MM.1S (cell line): ENCODE measurements at regions not wholly inside any gene's neighbourhood (a gene's known extent, or its start where the extent isn't known, plus 50 kb on each side); places are given as distances from the start of the nearest gene placed in this dataset.

Source experiments
- DNase-seq: peaks from one replicate; pipeline ENCODE4 v3.0.0-alpha.2; 2015
- H2AFZ ChIP-seq: fragments of 300-600 bp; sonication (generic); 2 replicates; pipeline ENCODE4 v1.6.0; 2016; ENCODE audit warnings: antibody characterized with exemption, low read length
- H3F3A ChIP-seq: fragments of 300-600 bp; sonication (generic); 2 replicates; pipeline ENCODE4 v1.6.1; 2016; ENCODE audit warnings: mild to moderate bottlenecking, antibody characterized with exemption, low read length, moderate library complexity, mixed read lengths; ENCODE audit not compliant: insufficient read depth
- H3K27ac ChIP-seq: fragments of 300-600 bp; sonication (generic); 2 replicates; pipeline ENCODE4 v1.5.1; 2016; ENCODE audit warnings: mild to moderate bottlenecking, low read length
- H3K27me3 ChIP-seq: fragments of 300-600 bp; sonication (generic); replicated peaks from 2 replicates; pipeline ENCODE4 v1.6.0; 2016; ENCODE audit warnings: low read length; ENCODE audit not compliant: insufficient read depth
- H3K36me3 ChIP-seq: fragments of 300-600 bp; sonication (generic); replicated peaks from 2 replicates; pipeline ENCODE4 v1.6.1; 2016; ENCODE audit warnings: mild to moderate bottlenecking, low read length, mixed read lengths; ENCODE audit not compliant: insufficient read depth
- H3K4me1 ChIP-seq: fragments of 300-600 bp; sonication (generic); 2 replicates; pipeline ENCODE4 v1.6.1; 2016; ENCODE audit warnings: low read length, mixed read lengths
- H3K4me2 ChIP-seq: fragments of 300-600 bp; sonication (generic); 2 replicates; pipeline ENCODE4 v1.6.0; 2016; ENCODE audit warnings: low read depth, low read length
- H3K4me3 ChIP-seq: fragments of 300-600 bp; sonication (generic); 2 replicates; pipeline ENCODE4 v1.5.1; 2016; ENCODE audit warnings: low read length, mixed read lengths
- H3K79me2 ChIP-seq: fragments of 300-600 bp; sonication (generic); 2 replicates; pipeline ENCODE4 v1.6.1; 2016; ENCODE audit warnings: mixed run types, low read length, mixed read lengths
- H3K9ac ChIP-seq: fragments of 300-600 bp; sonication (generic); 2 replicates; pipeline ENCODE4 v1.6.1; 2016; ENCODE audit warnings: low read length, mixed read lengths
- H3K9me2 ChIP-seq: fragments of 300-600 bp; sonication (generic); replicated peaks from 2 replicates; pipeline ENCODE4 v1.6.1; 2016; ENCODE audit warnings: mild to moderate bottlenecking, low read length, mixed read lengths; ENCODE audit not compliant: insufficient read depth
- H3K9me3 ChIP-seq: fragments of 300-600 bp; sonication (generic); replicated peaks from 2 replicates; pipeline ENCODE4 v1.6.1; 2016; ENCODE audit warnings: mild to moderate bottlenecking, low read length, mixed read lengths; ENCODE audit not compliant: insufficient read depth
- H4K20me1 ChIP-seq: fragments of 300-600 bp; sonication (generic); 2 replicates; pipeline ENCODE4 v1.6.1; 2016; ENCODE audit warnings: mild to moderate bottlenecking, low read length, moderate library complexity, mixed read lengths; ENCODE audit not compliant: insufficient read depth
- EZH2 ChIP-seq: fragments of 300-600 bp; sonication (generic); optimal IDR thresholded peaks from 2 replicates; pipeline ENCODE3; 2017; ENCODE audit warnings: low read depth, mild to moderate bottlenecking, antibody characterized with exemption, low read length, mixed read lengths
- EZH2phosphoT487 ChIP-seq: fragments of 300-600 bp; sonication (generic); IDR thresholded peaks from 2 replicates; pipeline ENCODE4 v1.6.1; 2018; ENCODE audit warnings: antibody characterized with exemption, low read length
- TF ChIP-seq, protein P1 (sequence below): fragments of 300-600 bp; sonication (generic); IDR thresholded peaks from 2 replicates; pipeline ENCODE4 v1.5.1; 2016; ENCODE audit warnings: antibody characterized with exemption, low read length, mixed read lengths

DNA sequence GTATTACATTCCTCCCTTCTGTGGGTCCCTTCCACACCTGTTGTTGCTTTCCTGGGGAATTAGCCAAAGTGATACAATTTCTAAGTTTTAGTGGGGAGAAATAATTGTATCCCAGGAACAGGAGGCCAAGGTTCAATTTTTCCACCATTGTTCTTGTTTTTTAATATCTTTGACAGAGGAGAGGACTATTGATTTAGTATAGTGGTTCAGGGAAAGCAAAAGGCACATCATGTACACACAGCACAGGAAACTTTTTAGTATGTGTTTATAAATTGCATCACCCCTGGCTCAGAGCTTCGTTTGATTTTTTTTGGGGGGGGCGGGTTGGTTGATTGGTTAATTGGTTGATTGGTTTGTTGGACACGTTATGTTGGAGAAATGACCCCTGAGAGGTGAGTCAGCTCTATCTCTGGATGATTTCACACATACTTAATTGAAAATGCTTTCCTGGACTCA is 431.6 kb downstream of the PID1 start:
- H2AFZ ChIP-seq: no peak overlapping the region
- H4K20me1 ChIP-seq: no peaks in the 10 kb centered on the region
- H3K9me2 ChIP-seq: no peaks in the 10 kb centered on the region
- H3K9ac ChIP-seq: no peak overlapping the region
- H3K9me3 ChIP-seq: no peaks in the 10 kb centered on the region
- H3K4me3 ChIP-seq: no peak overlapping the region
- no peaks in the 10 kb centered on the region for H3K4me1 ChIP-seq
- H3K36me3 ChIP-seq: no peaks in the 10 kb centered on the region
- H3K27me3 ChIP-seq: no peaks in the 10 kb centered on the region
- H3F3A ChIP-seq: no peaks in the 10 kb centered on the region
- TF ChIP-seq EZH2phosphoT487: no peak
- no peak for TF ChIP-seq EZH2
- TF ChIP-seq, protein P1, sequence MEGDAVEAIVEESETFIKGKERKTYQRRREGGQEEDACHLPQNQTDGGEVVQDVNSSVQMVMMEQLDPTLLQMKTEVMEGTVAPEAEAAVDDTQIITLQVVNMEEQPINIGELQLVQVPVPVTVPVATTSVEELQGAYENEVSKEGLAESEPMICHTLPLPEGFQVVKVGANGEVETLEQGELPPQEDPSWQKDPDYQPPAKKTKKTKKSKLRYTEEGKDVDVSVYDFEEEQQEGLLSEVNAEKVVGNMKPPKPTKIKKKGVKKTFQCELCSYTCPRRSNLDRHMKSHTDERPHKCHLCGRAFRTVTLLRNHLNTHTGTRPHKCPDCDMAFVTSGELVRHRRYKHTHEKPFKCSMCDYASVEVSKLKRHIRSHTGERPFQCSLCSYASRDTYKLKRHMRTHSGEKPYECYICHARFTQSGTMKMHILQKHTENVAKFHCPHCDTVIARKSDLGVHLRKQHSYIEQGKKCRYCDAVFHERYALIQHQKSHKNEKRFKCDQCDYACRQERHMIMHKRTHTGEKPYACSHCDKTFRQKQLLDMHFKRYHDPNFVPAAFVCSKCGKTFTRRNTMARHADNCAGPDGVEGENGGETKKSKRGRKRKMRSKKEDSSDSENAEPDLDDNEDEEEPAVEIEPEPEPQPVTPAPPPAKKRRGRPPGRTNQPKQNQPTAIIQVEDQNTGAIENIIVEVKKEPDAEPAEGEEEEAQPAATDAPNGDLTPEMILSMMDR: no peak
- no peak overlapping the region for H3K4me2 ChIP-seq
- H3K79me2 ChIP-seq: no peaks in the 10 kb centered on the region
- no peak for DNase-seq
- H3K27ac ChIP-seq: no peak overlapping the region

DNA sequence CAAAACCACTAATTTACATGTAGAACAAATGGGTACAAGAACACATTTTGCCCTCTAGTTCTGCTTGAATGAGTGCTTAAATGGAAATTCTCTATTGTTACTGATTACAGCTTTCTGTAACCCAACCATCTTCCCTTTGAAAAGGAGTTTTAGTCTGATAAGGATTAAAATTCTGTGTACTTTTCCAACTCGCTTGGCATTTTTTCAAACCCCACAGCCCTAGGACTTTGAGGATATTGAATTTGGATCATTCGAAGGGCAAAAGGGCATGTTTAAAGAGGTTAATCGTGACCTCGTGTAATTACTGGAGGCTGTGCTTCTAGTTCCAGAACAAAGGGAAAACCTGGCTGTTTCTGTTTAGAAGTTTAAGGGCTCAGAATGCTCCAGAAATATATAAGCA is 432.3 kb downstream of the PID1 start:
- TF ChIP-seq, protein P1: no peak
- TF ChIP-seq EZH2phosphoT487 (no peak), EZH2 (no peak)
- no peak for DNase-seq
- H2AFZ ChIP-seq: no peak overlapping the region
- no peaks in the 10 kb centered on the region for H3F3A ChIP-seq
- H3K79me2 ChIP-seq: no peaks in the 10 kb centered on the region
- H3K4me3 ChIP-seq: no peak overlapping the region
- no peaks in the 10 kb centered on the region for H3K9me3 ChIP-seq
- no peaks in the 10 kb centered on the region for H3K36me3 ChIP-seq
- H4K20me1 ChIP-seq: no peaks in the 10 kb centered on the region
- H3K27me3 ChIP-seq: no peaks in the 10 kb centered on the region
- H3K27ac ChIP-seq: no peak overlapping the region
- H3K4me2 ChIP-seq: no peak overlapping the region
- no peak overlapping the region for H3K9ac ChIP-seq
- H3K9me2 ChIP-seq: no peaks in the 10 kb centered on the region
- no peaks in the 10 kb centered on the region for H3K4me1 ChIP-seq

- TF ChIP-seq, protein P1: no peak
- TF ChIP-seq EZH2phosphoT487 (no peak), EZH2 (no peak)
- DNase-seq: no peak
- Histone ChIP-seq H3F3A (no peaks in the 10 kb centered on the region), H3K36me3 (no peaks in the 10 kb centered on the region), H2AFZ (no peak overlapping the region), H3K27ac (no peak overlapping the region), H3K4me1 (no peaks in the 10 kb centered on the region), H3K4me3 (no peak overlapping the region), H3K9ac (no peak overlapping the region), H3K9me3 (no peaks in the 10 kb centered on the region), H4K20me1 (no peaks in the 10 kb centered on the region), H3K79me2 (no peaks in the 10 kb centered on the region), H3K9me2 (no peaks in the 10 kb centered on the region), H3K27me3 (no peaks in the 10 kb centered on the region), H3K4me2 (no peak overlapping the region)
Observed at GRCh38 chr2:228828397-228828796, 442.7 kb downstream of the PID1 start.
